ENCODE measurements at regions not wholly inside any gene's neighbourhood (a gene's known extent, or its start where the extent isn't known, plus 50 kb on each side); places are given as distances from the start of the nearest gene placed in this dataset.
"Not testable (repeated sequence)": the region's sequence is repeated elsewhere in the genome, so short reads cannot be mapped to it uniquely, and the experiment has no call there.

GRCh38 chr10:16120563-16120962 lies 260.3 kb upstream of the MINDY3 start:
- H3K27ac Mint-ChIP-seq (ENCODE audit: low read depth): no peak overlapping the region
- H3K36me3 Mint-ChIP-seq (ENCODE audit: insufficient read depth): no peaks in the 10 kb centered on the region
- no peaks in the 10 kb centered on the region for H3K4me1 Mint-ChIP-seq
- no peak for DNase-seq (ENCODE audit: low spot score in 2 of 2)
- peaks cover 13% of the 10 kb centered on the region for H3K27me3 Mint-ChIP-seq
- H3K4me3 Mint-ChIP-seq: no peak overlapping the region
- no peak for ATAC-seq (replicated peaks; ENCODE audit: extremely low read depth, poor library complexity, severe bottlenecking)
- no peaks in the 10 kb centered on the region for H3K9me3 Mint-ChIP-seq

- no peaks in the 10 kb centered on the region for H3K4me1 Mint-ChIP-seq
- no peak for DNase-seq (ENCODE audit: low spot score in 2 of 2)
- H3K36me3 Mint-ChIP-seq (ENCODE audit: insufficient read depth): no peaks in the 10 kb centered on the region
- no peak overlapping the region for H3K27ac Mint-ChIP-seq (ENCODE audit: low read depth)
- no peak overlapping the region for H3K4me3 Mint-ChIP-seq
- peaks cover 20% of the 10 kb centered on the region for H3K27me3 Mint-ChIP-seq
- no peak for ATAC-seq (replicated peaks; ENCODE audit: extremely low read depth, poor library complexity, severe bottlenecking)
- H3K9me3 Mint-ChIP-seq: peaks cover 10% of the 10 kb centered on the region
Observed at GRCh38 chr10:16141499-16141898, 281.2 kb upstream of the MINDY3 start.

- no peak for DNase-seq (ENCODE audit: low spot score in 2 of 2)
- no peaks in the 10 kb centered on the region for H3K36me3 Mint-ChIP-seq (ENCODE audit: insufficient read depth)
- H3K9me3 Mint-ChIP-seq: peaks cover 13% of the 10 kb centered on the region
- peaks cover 40% of the 10 kb centered on the region for H3K27me3 Mint-ChIP-seq
- no peak overlapping the region for H3K4me3 Mint-ChIP-seq
- ATAC-seq (replicated peaks; ENCODE audit: extremely low read depth, poor library complexity, severe bottlenecking): no peak
- no peaks in the 10 kb centered on the region for H3K4me1 Mint-ChIP-seq
- H3K27ac Mint-ChIP-seq (ENCODE audit: low read depth): no peak overlapping the region
Observed at GRCh38 chr10:16146993-16147392, 286.7 kb upstream of the MINDY3 start.

- ATAC-seq (replicated peaks; ENCODE audit: extremely low read depth, poor library complexity, severe bottlenecking): no peak
Observed at GRCh38 chr10:16155834-16156233, 281.0 kb upstream of the PTER start.

GRCh38 chr10:16156681-16157080 lies 280.1 kb upstream of the PTER start:
- Mint-ChIP-seq H3K36me3 (ENCODE audit: insufficient read depth) (no peaks in the 10 kb centered on the region), H3K9me3 (peaks cover 5% of the 10 kb centered on the region), H3K4me3 (no peak overlapping the region), H3K4me1 (no peaks in the 10 kb centered on the region), H3K27me3 (peaks cover under 1% of the 10 kb centered on the region), H3K27ac (ENCODE audit: low read depth) (no peak overlapping the region)
- ATAC-seq (replicated peaks; ENCODE audit: extremely low read depth, poor library complexity, severe bottlenecking): no peak
- no peak for DNase-seq (ENCODE audit: low spot score in 2 of 2)

More at GRCh38 chr10:16155834-16156233, 281.0 kb upstream of the PTER start:
- Mint-ChIP-seq H3K4me3 (no peak overlapping the region), H3K36me3 (ENCODE audit: insufficient read depth) (no peaks in the 10 kb centered on the region), H3K27me3 (peaks cover 8% of the 10 kb centered on the region), H3K4me1 (no peaks in the 10 kb centered on the region), H3K9me3 (peaks cover 5% of the 10 kb centered on the region), H3K27ac (ENCODE audit: low read depth) (no peak overlapping the region)
- no peak for DNase-seq (ENCODE audit: low spot score in 2 of 2)

- H3K4me3 Mint-ChIP-seq; ATAC-seq (replicated peaks; ENCODE audit: extremely low read depth, poor library complexity, severe bottlenecking); H3K36me3 Mint-ChIP-seq (ENCODE audit: insufficient read depth); DNase-seq (ENCODE audit: low spot score in 2 of 2); H3K27ac Mint-ChIP-seq (ENCODE audit: low read depth); H3K4me1 Mint-ChIP-seq; H3K27me3 Mint-ChIP-seq: not testable (repeated sequence)
- peaks cover 24% of the 10 kb centered on the region for H3K9me3 Mint-ChIP-seq
Observed at GRCh38 chr10:16165067-16165466, 271.7 kb upstream of the PTER start.

- Mint-ChIP-seq H3K27me3 (peaks cover 30% of the 10 kb centered on the region), H3K4me1 (no peaks in the 10 kb centered on the region), H3K36me3 (ENCODE audit: insufficient read depth) (no peaks in the 10 kb centered on the region), H3K27ac (ENCODE audit: low read depth) (no peak overlapping the region), H3K9me3 (no peaks in the 10 kb centered on the region), H3K4me3 (no peak overlapping the region)
- DNase-seq (ENCODE audit: low spot score in 2 of 2) (no peak), ATAC-seq (replicated peaks; ENCODE audit: extremely low read depth, poor library complexity, severe bottlenecking) (no peak)
Observed at GRCh38 chr10:16182144-16182543, 254.7 kb upstream of the PTER start.

- ATAC-seq (replicated peaks; ENCODE audit: extremely low read depth, poor library complexity, severe bottlenecking): no peak
Observed at GRCh38 chr10:16182688-16183087, 254.1 kb upstream of the PTER start.

GRCh38 chr10:16184096-16184597 lies 252.7 kb upstream of the PTER start:
- no peak for DNase-seq (ENCODE audit: low spot score in 2 of 2)
- no peaks in the 10 kb centered on the region for H3K9me3 Mint-ChIP-seq

More at GRCh38 chr10:16182688-16183087, 254.1 kb upstream of the PTER start:
- H3K4me1 Mint-ChIP-seq: no peaks in the 10 kb centered on the region
- no peaks in the 10 kb centered on the region for H3K9me3 Mint-ChIP-seq
- no peak overlapping the region for H3K4me3 Mint-ChIP-seq
- no peak for DNase-seq (ENCODE audit: low spot score in 2 of 2)
- H3K27ac Mint-ChIP-seq (ENCODE audit: low read depth): no peak overlapping the region
- peaks cover 30% of the 10 kb centered on the region for H3K27me3 Mint-ChIP-seq
- no peaks in the 10 kb centered on the region for H3K36me3 Mint-ChIP-seq (ENCODE audit: insufficient read depth)

GRCh38 chr10:16184906-16185305 lies 251.9 kb upstream of the PTER start:
- H3K27ac Mint-ChIP-seq (ENCODE audit: low read depth): no peak overlapping the region
- H3K27me3 Mint-ChIP-seq: peaks cover 23% of the 10 kb centered on the region
- no peaks in the 10 kb centered on the region for H3K9me3 Mint-ChIP-seq
- H3K4me3 Mint-ChIP-seq: no peak overlapping the region
- DNase-seq (ENCODE audit: low spot score in 2 of 2): no peak
- no peaks in the 10 kb centered on the region for H3K36me3 Mint-ChIP-seq (ENCODE audit: insufficient read depth)
- ATAC-seq (replicated peaks; ENCODE audit: extremely low read depth, poor library complexity, severe bottlenecking): no peak
- no peaks in the 10 kb centered on the region for H3K4me1 Mint-ChIP-seq

More at GRCh38 chr10:16184096-16184597, 252.7 kb upstream of the PTER start:
- no peaks in the 10 kb centered on the region for H3K36me3 Mint-ChIP-seq (ENCODE audit: insufficient read depth)
- H3K27ac Mint-ChIP-seq (ENCODE audit: low read depth): no peak overlapping the region
- H3K27me3 Mint-ChIP-seq: peaks cover 21% of the 10 kb centered on the region
- no peak for ATAC-seq (replicated peaks; ENCODE audit: extremely low read depth, poor library complexity, severe bottlenecking)
- H3K4me1 Mint-ChIP-seq: no peaks in the 10 kb centered on the region
- H3K4me3 Mint-ChIP-seq: no peak overlapping the region

- Mint-ChIP-seq H3K4me3 (no peak overlapping the region), H3K27ac (ENCODE audit: low read depth) (no peak overlapping the region), H3K4me1 (no peaks in the 10 kb centered on the region), H3K36me3 (ENCODE audit: insufficient read depth) (no peaks in the 10 kb centered on the region), H3K27me3 (peaks cover 30% of the 10 kb centered on the region), H3K9me3 (no peaks in the 10 kb centered on the region)
- DNase-seq (ENCODE audit: low spot score in 2 of 2): no peak
- no peak for ATAC-seq (replicated peaks; ENCODE audit: extremely low read depth, poor library complexity, severe bottlenecking)
Observed at GRCh38 chr10:16186564-16186963, 250.2 kb upstream of the PTER start.

GRCh38 chr10:16187161-16187560 lies 249.6 kb upstream of the PTER start:
- no peaks in the 10 kb centered on the region for H3K36me3 Mint-ChIP-seq (ENCODE audit: insufficient read depth)
- H3K4me3 Mint-ChIP-seq: no peak overlapping the region
- H3K9me3 Mint-ChIP-seq: no peaks in the 10 kb centered on the region
- H3K27me3 Mint-ChIP-seq: peaks cover 24% of the 10 kb centered on the region
- DNase-seq (ENCODE audit: low spot score in 2 of 2) (no peak), ATAC-seq (replicated peaks; ENCODE audit: extremely low read depth, poor library complexity, severe bottlenecking) (no peak)
- H3K4me1 Mint-ChIP-seq: no peaks in the 10 kb centered on the region
- H3K27ac Mint-ChIP-seq (ENCODE audit: low read depth): no peak overlapping the region

GRCh38 chr10:16192337-16192736 lies 244.5 kb upstream of the PTER start:
- no peaks in the 10 kb centered on the region for H3K36me3 Mint-ChIP-seq (ENCODE audit: insufficient read depth)
- ATAC-seq (replicated peaks; ENCODE audit: extremely low read depth, poor library complexity, severe bottlenecking) (no peak), DNase-seq (ENCODE audit: low spot score in 2 of 2) (no peak)
- H3K27me3 Mint-ChIP-seq: peaks cover 11% of the 10 kb centered on the region
- peaks cover 17% of the 10 kb centered on the region for H3K4me1 Mint-ChIP-seq
- no peak overlapping the region for H3K27ac Mint-ChIP-seq (ENCODE audit: low read depth)
- H3K4me3 Mint-ChIP-seq: no peak overlapping the region
- H3K9me3 Mint-ChIP-seq: no peaks in the 10 kb centered on the region

- H3K27ac Mint-ChIP-seq (ENCODE audit: low read depth): no peak overlapping the region
- H3K4me3 Mint-ChIP-seq: no peak overlapping the region
- DNase-seq (ENCODE audit: low spot score in 2 of 2) (no peak), ATAC-seq (replicated peaks; ENCODE audit: extremely low read depth, poor library complexity, severe bottlenecking) (no peak)
- H3K4me1 Mint-ChIP-seq: peaks cover 17% of the 10 kb centered on the region
- no peaks in the 10 kb centered on the region for H3K9me3 Mint-ChIP-seq
- no peaks in the 10 kb centered on the region for H3K36me3 Mint-ChIP-seq (ENCODE audit: insufficient read depth)
- H3K27me3 Mint-ChIP-seq: peaks cover 11% of the 10 kb centered on the region
Observed at GRCh38 chr10:16193241-16193640, 243.6 kb upstream of the PTER start.

Measured in central memory CD8-positive, alpha-beta T cell (primary cell).